HEK293 (cell line): ENCODE measurements at regions not wholly inside any gene's neighbourhood (a gene's known extent, or its start where the extent isn't known, plus 50 kb on each side); places are given as distances from the start of the nearest gene placed in this dataset.

Source experiments
- CTCF ChIA-PET: fragments of 350-600 bp; formaldehyde crosslinking; extraction: SDS; loops from one replicate; lab custom pipeline; 2021; ENCODE audit warnings: antibody characterized with exemption; lab: Yijun Ruan, JAX
- POLR2A ChIA-PET: fragments of 300-600 bp; formaldehyde crosslinking; extraction: SDS; loops from one replicate; lab custom pipeline; 2020; ENCODE audit warnings: antibody characterized with exemption, inconsistent platforms; lab: Yijun Ruan, JAX
- H3K27ac ChIP-seq: fragments of 200-500 bp; sonication (Bioruptor generic); 2 replicates; pipeline ENCODE4 v1.5.1; 2014; ENCODE audit warnings: low read depth, low read length, control low read depth, inconsistent platforms; ENCODE audit errors: extremely low read depth
- H3K36me3 ChIP-seq, 2 experiments: fragments of 200-500 bp in 1 of 2; sonication (Bioruptor generic) in 1 of 2; 1 replicate in 1 of 2; 2 replicates in 1 of 2; pipeline ENCODE4 v1.5.1; 2014 to 2017; ENCODE audit warnings: inconsistent platforms in 2 of 2, low read length in 2 of 2; ENCODE audit not compliant: control insufficient read depth in 2 of 2, insufficient read depth in 1 of 2
- H3K4me1 ChIP-seq: fragments of 200-500 bp; sonication (Bioruptor generic); 2 replicates; pipeline ENCODE4 v1.5.1; 2014; ENCODE audit warnings: mild to moderate bottlenecking, low read length, inconsistent platforms; ENCODE audit not compliant: control insufficient read depth, insufficient read depth
- H3K4me3 ChIP-seq: 2 replicates; pipeline ENCODE4 v1.5.1; 2011; ENCODE audit warnings: low read depth, mild to moderate bottlenecking, control low read depth, low read length, moderate library complexity
- H3K9me3 ChIP-seq: fragments of 200-500 bp; sonication (Bioruptor generic); 2 replicates; pipeline ENCODE4 v1.5.1; 2014; ENCODE audit warnings: low read depth, low read length, inconsistent platforms; ENCODE audit not compliant: control insufficient read depth, insufficient read depth
- GLIS2 ChIP-seq: fragments of 450-650 bp; formaldehyde crosslinking; IDR thresholded peaks from 2 replicates; pipeline ENCODE4 v1.5.1; 2016; ENCODE audit warnings: missing biosample characterization, missing genetic modification characterization
- INSM2 ChIP-seq: fragments of 450-650 bp; formaldehyde crosslinking; IDR thresholded peaks from 2 replicates; pipeline ENCODE4 v1.5.1; 2016; ENCODE audit warnings: missing biosample characterization, missing genetic modification characterization
- KLF7 ChIP-seq: fragments of 450-650 bp; formaldehyde crosslinking; IDR thresholded peaks from 2 replicates; pipeline ENCODE4 v1.5.1; 2016; ENCODE audit warnings: missing biosample characterization, missing genetic modification characterization, borderline replicate concordance
- MZF1 ChIP-seq: fragments of 450-650 bp; formaldehyde crosslinking; IDR thresholded peaks from 2 replicates; pipeline ENCODE4 v1.5.1; 2017; ENCODE audit warnings: missing biosample characterization, missing genetic modification characterization, borderline replicate concordance
- OVOL3 ChIP-seq: fragments of 450-650 bp; formaldehyde crosslinking; IDR thresholded peaks from 2 replicates; pipeline ENCODE4 v1.5.1; 2016; ENCODE audit warnings: missing biosample characterization, missing genetic modification characterization
- PATZ1 ChIP-seq: fragments of 450-650 bp; formaldehyde crosslinking; IDR thresholded peaks from 2 replicates; pipeline ENCODE4 v1.5.1; 2016; ENCODE audit warnings: missing biosample characterization, missing genetic modification characterization
- SP3 ChIP-seq: fragments of 450-650 bp; formaldehyde crosslinking; IDR thresholded peaks from 2 replicates; pipeline ENCODE4 v1.5.1; 2016; ENCODE audit warnings: missing biosample characterization, missing genetic modification characterization
- TRIM28 ChIP-seq: IDR thresholded peaks from 2 replicates; pipeline ENCODE4 v1.6.1; 2011; ENCODE audit warnings: low read length, control low read depth, borderline replicate concordance
- YY2 ChIP-seq: fragments of 450-650 bp; formaldehyde crosslinking; IDR thresholded peaks from 2 replicates; pipeline ENCODE4 v1.5.1; 2016; ENCODE audit warnings: missing biosample characterization, missing genetic modification characterization
- ZBTB26 ChIP-seq: fragments of 450-650 bp; formaldehyde crosslinking; optimal IDR thresholded peaks from 2 replicates; pipeline ENCODE3; 2016; ENCODE audit warnings: missing biosample characterization, mild to moderate bottlenecking, missing genetic modification characterization
- ZFHX2 ChIP-seq: fragments of 450-650 bp; formaldehyde crosslinking; conservative IDR thresholded peaks from 2 replicates; pipeline ENCODE4 v1.5.1; 2016; ENCODE audit warnings: missing biosample characterization, missing genetic modification characterization
- ZNF112 ChIP-seq: fragments of 450-650 bp; formaldehyde crosslinking; IDR thresholded peaks from 2 replicates; pipeline ENCODE4 v1.5.0; 2017; ENCODE audit warnings: missing biosample characterization, missing genetic modification characterization
- ZNF132 ChIP-seq: fragments of 450-650 bp; formaldehyde crosslinking; IDR thresholded peaks from 2 replicates; pipeline ENCODE4 v1.5.1; 2017; ENCODE audit warnings: missing biosample characterization, missing genetic modification characterization, borderline replicate concordance
- ZNF133 ChIP-seq: fragments of 450-650 bp; formaldehyde crosslinking; IDR thresholded peaks from 2 replicates; pipeline ENCODE4 v1.5.1; 2016; ENCODE audit warnings: missing biosample characterization, missing genetic modification characterization
- ZNF169 ChIP-seq: fragments of 450-650 bp; formaldehyde crosslinking; IDR thresholded peaks from 2 replicates; pipeline ENCODE4 v1.5.1; 2016; ENCODE audit warnings: missing biosample characterization, missing genetic modification characterization
- ZNF214 ChIP-seq: fragments of 450-650 bp; formaldehyde crosslinking; IDR thresholded peaks from 2 replicates; pipeline ENCODE4 v1.5.1; 2017; ENCODE audit warnings: missing biosample characterization, mild to moderate bottlenecking, missing genetic modification characterization, borderline replicate concordance
- ZNF221 ChIP-seq: fragments of 450-650 bp; formaldehyde crosslinking; IDR thresholded peaks from 2 replicates; pipeline ENCODE4 v1.5.1; 2017; ENCODE audit warnings: missing biosample characterization, missing genetic modification characterization, borderline replicate concordance
- ZNF292 ChIP-seq: fragments of 450-650 bp; formaldehyde crosslinking; IDR thresholded peaks from 2 replicates; pipeline ENCODE4 v1.5.1; 2016; ENCODE audit warnings: low read depth, missing biosample characterization, missing genetic modification characterization, borderline replicate concordance
- ZNF398 ChIP-seq: fragments of 450-650 bp; formaldehyde crosslinking; IDR thresholded peaks from 2 replicates; pipeline ENCODE4 v1.5.1; 2017; ENCODE audit warnings: missing biosample characterization, missing genetic modification characterization
- ZNF48 ChIP-seq: fragments of 450-650 bp; formaldehyde crosslinking; IDR thresholded peaks from 2 replicates; pipeline ENCODE4 v1.5.1; 2016; ENCODE audit warnings: missing biosample characterization, missing genetic modification characterization
- ZNF501 ChIP-seq: fragments of 450-650 bp; formaldehyde crosslinking; IDR thresholded peaks from 2 replicates; pipeline ENCODE4 v1.5.1; 2016; ENCODE audit warnings: missing biosample characterization, missing genetic modification characterization
- ZNF530 ChIP-seq: fragments of 450-650 bp; formaldehyde crosslinking; IDR thresholded peaks from 2 replicates; pipeline ENCODE4 v1.5.1; 2016; ENCODE audit warnings: low read depth, missing biosample characterization, missing genetic modification characterization
- ZNF544 ChIP-seq: fragments of 450-650 bp; formaldehyde crosslinking; IDR thresholded peaks from 2 replicates; pipeline ENCODE4 v1.5.0; 2017; ENCODE audit warnings: missing biosample characterization, missing genetic modification characterization
- ZNF600 ChIP-seq: fragments of 450-650 bp; formaldehyde crosslinking; IDR thresholded peaks from 2 replicates; pipeline ENCODE4 v1.5.1; 2016; ENCODE audit warnings: missing biosample characterization, missing genetic modification characterization
- ZSCAN18 ChIP-seq: fragments of 450-650 bp; formaldehyde crosslinking; IDR thresholded peaks from 2 replicates; pipeline ENCODE4 v1.5.1; 2016; ENCODE audit warnings: missing biosample characterization, missing genetic modification characterization

- ChIA-PET POLR2A (no interaction called here), CTCF (no interaction called here)
- no peak overlapping the region for H3K4me3 ChIP-seq
- peaks cover 5% of the 10 kb centered on the region; the same call in 1 of the 2 replicates for H3K4me1 ChIP-seq
- no peaks in the 10 kb centered on the region for H3K9me3 ChIP-seq
- no peak for TF ChIP-seq ZNF501
- no peak for TF ChIP-seq ZNF530 (tag by site-specific recombination)
- TF ChIP-seq MZF1 (tag by site-specific recombination), result no peak
- no peak for TF ChIP-seq ZSCAN18 (tag by site-specific recombination)
- no peak for TF ChIP-seq ZNF112 (tag by site-specific recombination)
- TF ChIP-seq KLF7 (tag by site-specific recombination), result no peak
- no peak for TF ChIP-seq ZNF48 (tag by site-specific recombination)
- no peak for TF ChIP-seq PATZ1
- no peak for TF ChIP-seq ZNF221 (tag by site-specific recombination)
- TF ChIP-seq ZFHX2 (tag by site-specific recombination), result no peak
- no peak overlapping the region for H3K27ac ChIP-seq
- H3K36me3 ChIP-seq, result no peaks in the 10 kb centered on the region
Measured at GRCh38 chr7:47043304-47043703, 538.6 kb downstream of the TNS3 start.

- H3K4me1 ChIP-seq, result peaks cover 5% of the 10 kb centered on the region; the same call in 1 of the 2 replicates
- POLR2A ChIA-PET, result no interaction called here
- no peaks in the 10 kb centered on the region for H3K36me3 ChIP-seq
- no peak for TF ChIP-seq GLIS2 (tag by site-specific recombination)
- TF ChIP-seq SP3 (tag by site-specific recombination), result no peak
- TF ChIP-seq ZNF544 (tag by site-specific recombination), result no peak
- TF ChIP-seq, all 188 proteins: peak for 0
- CTCF ChIA-PET, result no interaction called here
- no peaks in the 10 kb centered on the region for H3K9me3 ChIP-seq
- H3K4me3 ChIP-seq, result no peak overlapping the region
- H3K27ac ChIP-seq, result no peak overlapping the region
Measured at GRCh38 chr7:47042669-47043068, 539.2 kb downstream of the TNS3 start.

- POLR2A ChIA-PET, result no interaction called here
- Histone ChIP-seq H3K4me3 (no peak overlapping the region), H3K27ac (no peak overlapping the region), H3K36me3 (no peaks in the 10 kb centered on the region), H3K9me3 (no peaks in the 10 kb centered on the region), H3K4me1 (no peaks in the 10 kb centered on the region)
- CTCF ChIA-PET, result interaction anchor here (0.7 kb wide), 1 partner anchor 20 kb away, joined by 3 read pairs; no protein-coding TSS in a partner anchor
- TF ChIP-seq ZNF398 (tag by site-specific recombination) (no peak), ZNF214 (tag by site-specific recombination) (no peak), ZNF133 (tag by site-specific recombination) (no peak), ZNF292 (tag by site-specific recombination) (no peak), ZNF169 (tag by site-specific recombination) (no peak), OVOL3 (tag by site-specific recombination) (no peak), YY2 (tag by site-specific recombination) (no peak), ZNF600 (tag by site-specific recombination) (no peak), ZNF132 (no peak), INSM2 (tag by site-specific recombination) (no peak), ZBTB26 (tag by site-specific recombination) (no peak), TRIM28 (no peak)
Measured at GRCh38 chr7:47040795-47041347, 541.0 kb downstream of the TNS3 start.
